Fibroblast of villous mesenchyme (primary cell): ENCODE measurements at regions not wholly inside any gene's neighbourhood (a gene's known extent, or its start where the extent isn't known, plus 50 kb on each side); places are given as distances from the start of the nearest gene placed in this dataset.
A peak's percentile ranks its signal among the peaks of the same experiment; 100 is the strongest.

Source experiments
- DNase-seq: peaks from one replicate; pipeline ENCODE4 v3.0.0-alpha.2; 2010; ENCODE audit warnings: low read depth
- H3K4me3 ChIP-seq: 2 replicates; pipeline ENCODE4 v1.5.1; 2011; ENCODE audit warnings: low read depth, mild to moderate bottlenecking, low read length
- CTCF ChIP-seq: IDR thresholded peaks from 2 replicates; pipeline ENCODE4 v1.5.1; 2012; ENCODE audit warnings: low read depth, mild to moderate bottlenecking, low read length; ENCODE audit not compliant: insufficient read depth

GRCh38 chr12:76649099-76649498 lies 89.5 kb upstream of the OSBPL8 start:
- DNase-seq, result no peak
- H3K4me3 ChIP-seq, result no peak overlapping the region
- TF ChIP-seq CTCF, result no peak

GRCh38 chr12:76652402-76652801 lies 92.8 kb upstream of the OSBPL8 start:
- no peak for DNase-seq
- no peak overlapping the region for H3K4me3 ChIP-seq
- no peak for TF ChIP-seq CTCF

GRCh38 chr12:76653342-76653741 lies 93.8 kb upstream of the OSBPL8 start:
- no peak for DNase-seq
- H3K4me3 ChIP-seq, result no peak overlapping the region
- no peak for TF ChIP-seq CTCF

GRCh38 chr12:76664731-76665130 lies 99.2 kb upstream of the ZDHHC17 start:
- TF ChIP-seq CTCF, result no peak
- H3K4me3 ChIP-seq, result no peak overlapping the region

GRCh38 chr12:76666290-76666835 lies 97.6 kb upstream of the ZDHHC17 start:
- TF ChIP-seq CTCF, result no peak
- DNase-seq, result no peak
- H3K4me3 ChIP-seq, result no peak overlapping the region

More at GRCh38 chr12:76664731-76665130, 99.2 kb upstream of the ZDHHC17 start:
- no peak for DNase-seq

GRCh38 chr12:76669981-76670380 lies 93.9 kb upstream of the ZDHHC17 start:
- no peak overlapping the region for H3K4me3 ChIP-seq
- no peak for DNase-seq
- TF ChIP-seq CTCF, result no peak

GRCh38 chr12:76670776-76671175 lies 93.1 kb upstream of the ZDHHC17 start:
- H3K4me3 ChIP-seq, result no peak overlapping the region
- no peak for TF ChIP-seq CTCF
- peak; percentile 28 for DNase-seq
